OCI-LY1 (cell line): ENCODE measurements at regions not wholly inside any gene's neighbourhood (a gene's known extent, or its start where the extent isn't known, plus 50 kb on each side); places are given as distances from the start of the nearest gene placed in this dataset.

Experiments
- H2AFZ ChIP-seq: fragments of 200-600 bp; sonication (generic), shearing (Covaris generic); 2 replicates; pipeline ENCODE4 v1.6.0; 2014; ENCODE audit warnings: antibody characterized with exemption, mild to moderate bottlenecking, low read length
- H3F3A ChIP-seq: fragments of 200-600 bp; sonication (generic), shearing (Covaris generic); 2 replicates; pipeline ENCODE4 v1.6.0; 2014; ENCODE audit warnings: mild to moderate bottlenecking, antibody characterized with exemption, low read length, moderate library complexity; ENCODE audit not compliant: insufficient read depth
- H3K27ac ChIP-seq: fragments of 200-600 bp; sonication (generic); 2 replicates; pipeline ENCODE4 v1.5.1; 2014; ENCODE audit warnings: low read length, mixed run types, mild to moderate bottlenecking, low read depth; ENCODE audit not compliant: poor library complexity, severe bottlenecking
- H3K27me3 ChIP-seq: fragments of 200-600 bp; sonication (generic); 2 replicates; pipeline ENCODE4 v1.6.0; 2014; ENCODE audit warnings: antibody characterized with exemption, mild to moderate bottlenecking, low read length, moderate library complexity; ENCODE audit not compliant: insufficient read depth
- H3K36me3 ChIP-seq: fragments of 200-600 bp; sonication (generic); 2 replicates; pipeline ENCODE4 v1.6.1; 2014; ENCODE audit warnings: mild to moderate bottlenecking, antibody characterized with exemption, low read length, moderate library complexity, mixed read lengths; ENCODE audit not compliant: insufficient read depth
- H3K4me1 ChIP-seq: fragments of 200-600 bp; sonication (generic); 2 replicates; pipeline ENCODE4 v1.5.1; 2014; ENCODE audit warnings: mild to moderate bottlenecking, low read length, moderate library complexity; ENCODE audit not compliant: insufficient read depth, severe bottlenecking
- H3K4me2 ChIP-seq: fragments of 200-600 bp; sonication (generic), shearing (Covaris generic); 2 replicates; pipeline ENCODE4 v1.6.1; 2014; ENCODE audit warnings: low read length
- H3K4me3 ChIP-seq: fragments of 200-600 bp; sonication (generic); 2 replicates; pipeline ENCODE4 v1.5.1; 2014; ENCODE audit warnings: low read length, low read depth, mild to moderate bottlenecking, mixed read lengths; ENCODE audit not compliant: poor library complexity, severe bottlenecking
- H3K79me2 ChIP-seq: fragments of 200-600 bp; shearing (Covaris generic); 2 replicates; pipeline ENCODE4 v1.6.1; 2016; ENCODE audit warnings: mixed run types, low read length, mixed read lengths; ENCODE audit not compliant: insufficient read depth
- H3K9ac ChIP-seq: fragments of 200-600 bp; sonication (generic), shearing (Covaris generic); 2 replicates; pipeline ENCODE4 v1.6.1; 2014; ENCODE audit warnings: mild to moderate bottlenecking, low read length, mixed read lengths
- H3K9me2 ChIP-seq: fragments of 200-600 bp; sonication (generic), shearing (Covaris generic); 2 replicates; pipeline ENCODE4 v1.6.1; 2014; ENCODE audit warnings: low read depth, mild to moderate bottlenecking, low read length, mixed read lengths
- H3K9me3 ChIP-seq: fragments of 200-600 bp; shearing (Covaris generic); 2 replicates; pipeline ENCODE4 v1.6.1; 2014; ENCODE audit warnings: low read length, mixed read lengths
- H4K20me1 ChIP-seq: fragments of 200-600 bp; sonication (generic), shearing (Covaris generic); 2 replicates; pipeline ENCODE4 v1.6.0; 2016; ENCODE audit warnings: mild to moderate bottlenecking, low read length; ENCODE audit not compliant: insufficient read depth
- EZH2 ChIP-seq: fragments of 200-600 bp; sonication (generic), shearing (Covaris generic); IDR thresholded peaks from 2 replicates; pipeline ENCODE4 v1.8.0; 2017; ENCODE audit warnings: borderline replicate concordance, mixed run types, mild to moderate bottlenecking, antibody characterized with exemption, low read length, moderate library complexity, mixed read lengths
- TF ChIP-seq, protein P1 (sequence below): fragments of 200-600 bp; sonication (generic), shearing (Covaris generic); IDR thresholded peaks from 2 replicates; pipeline ENCODE4 v1.5.1; 2017; ENCODE audit warnings: mild to moderate bottlenecking, antibody characterized with exemption, low read length, moderate library complexity, mixed read lengths

DNA sequence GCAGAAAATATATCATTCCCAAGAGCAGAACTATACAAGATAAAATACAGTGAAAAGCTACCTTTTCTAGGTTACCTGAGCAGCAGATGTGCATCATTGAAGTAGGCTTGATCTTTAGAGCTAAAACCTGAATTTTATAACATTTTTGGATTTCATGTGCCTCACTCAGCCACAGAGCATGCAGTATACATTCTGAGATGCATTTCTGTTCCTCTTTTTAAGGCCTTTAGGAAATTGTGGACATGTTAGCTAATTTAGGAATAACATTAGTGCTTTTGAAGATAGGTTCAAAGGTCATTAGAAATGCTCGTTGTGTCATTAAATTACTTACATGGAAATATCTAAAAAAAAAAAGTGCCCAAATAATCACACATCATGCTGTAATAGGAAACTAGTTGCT lies 230.6 kb upstream of the PDGFD start:
- Histone ChIP-seq H3K27me3 (no peaks in the 10 kb centered on the region), H3K9me2 (no peaks in the 10 kb centered on the region), H3K27ac (no peak overlapping the region), H3K9ac (no peak overlapping the region), H3K36me3 (no peaks in the 10 kb centered on the region), H2AFZ (no peak overlapping the region), H3K79me2 (no peaks in the 10 kb centered on the region), H3K4me1 (no peaks in the 10 kb centered on the region), H3K4me2 (no peak overlapping the region), H3K9me3 (no peaks in the 10 kb centered on the region), H3K4me3 (no peak overlapping the region), H4K20me1 (no peaks in the 10 kb centered on the region), H3F3A (no peaks in the 10 kb centered on the region)
- TF ChIP-seq, protein P1, sequence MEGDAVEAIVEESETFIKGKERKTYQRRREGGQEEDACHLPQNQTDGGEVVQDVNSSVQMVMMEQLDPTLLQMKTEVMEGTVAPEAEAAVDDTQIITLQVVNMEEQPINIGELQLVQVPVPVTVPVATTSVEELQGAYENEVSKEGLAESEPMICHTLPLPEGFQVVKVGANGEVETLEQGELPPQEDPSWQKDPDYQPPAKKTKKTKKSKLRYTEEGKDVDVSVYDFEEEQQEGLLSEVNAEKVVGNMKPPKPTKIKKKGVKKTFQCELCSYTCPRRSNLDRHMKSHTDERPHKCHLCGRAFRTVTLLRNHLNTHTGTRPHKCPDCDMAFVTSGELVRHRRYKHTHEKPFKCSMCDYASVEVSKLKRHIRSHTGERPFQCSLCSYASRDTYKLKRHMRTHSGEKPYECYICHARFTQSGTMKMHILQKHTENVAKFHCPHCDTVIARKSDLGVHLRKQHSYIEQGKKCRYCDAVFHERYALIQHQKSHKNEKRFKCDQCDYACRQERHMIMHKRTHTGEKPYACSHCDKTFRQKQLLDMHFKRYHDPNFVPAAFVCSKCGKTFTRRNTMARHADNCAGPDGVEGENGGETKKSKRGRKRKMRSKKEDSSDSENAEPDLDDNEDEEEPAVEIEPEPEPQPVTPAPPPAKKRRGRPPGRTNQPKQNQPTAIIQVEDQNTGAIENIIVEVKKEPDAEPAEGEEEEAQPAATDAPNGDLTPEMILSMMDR: no peak
- TF ChIP-seq EZH2: no peak

DNA sequence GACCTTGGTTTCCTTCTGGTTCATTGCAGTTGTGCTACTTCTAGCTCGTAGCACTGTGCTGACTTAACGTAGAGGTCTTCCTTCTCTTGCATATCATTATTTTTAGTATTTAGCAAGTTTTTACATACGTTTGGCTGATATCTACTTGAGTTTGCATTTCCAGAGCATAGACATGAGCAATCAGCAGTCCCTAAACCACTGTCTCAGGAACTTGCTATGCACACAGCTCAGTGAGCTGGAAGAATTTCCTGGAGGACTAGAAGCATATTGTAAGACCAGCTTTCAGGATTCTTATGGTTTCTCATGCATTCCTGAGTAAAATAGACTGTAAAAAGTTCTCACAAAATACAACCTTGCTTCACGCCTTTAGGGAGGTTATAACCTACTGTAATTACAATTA lies 226.7 kb upstream of the PDGFD start:
- Histone ChIP-seq H3K4me1 (no peaks in the 10 kb centered on the region), H3K27ac (no peak overlapping the region), H4K20me1 (no peaks in the 10 kb centered on the region)

DNA sequence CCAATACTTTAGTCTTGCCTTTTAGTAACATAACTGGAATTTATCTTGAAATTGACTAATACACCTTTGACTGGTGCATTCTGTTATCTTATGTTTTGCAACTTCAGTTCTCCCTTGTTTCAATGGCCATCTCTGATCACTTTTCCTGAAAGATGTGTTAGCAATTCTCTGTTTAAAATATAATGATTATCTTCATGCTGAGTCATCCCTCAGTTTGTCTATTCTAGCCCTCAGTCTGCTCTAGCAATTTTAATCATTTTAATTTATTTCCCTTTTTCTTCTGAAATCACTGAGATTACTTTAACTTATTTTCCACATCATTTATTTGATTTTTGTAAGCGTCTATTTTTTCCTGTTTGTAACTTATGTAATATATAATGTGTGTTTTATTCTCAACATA lies 221.9 kb upstream of the PDGFD start:
- no peak overlapping the region for H3K4me3 ChIP-seq
- no peak overlapping the region for H3K4me2 ChIP-seq
- no peaks in the 10 kb centered on the region for H3F3A ChIP-seq
- H3K9me3 ChIP-seq: no peaks in the 10 kb centered on the region
- H3K27ac ChIP-seq: no peak overlapping the region
- H3K79me2 ChIP-seq: no peaks in the 10 kb centered on the region
- H3K36me3 ChIP-seq: no peaks in the 10 kb centered on the region
- no peak overlapping the region for H3K9ac ChIP-seq
- no peaks in the 10 kb centered on the region for H3K9me2 ChIP-seq
- H3K27me3 ChIP-seq: no peaks in the 10 kb centered on the region
- H3K4me1 ChIP-seq: no peaks in the 10 kb centered on the region
- H2AFZ ChIP-seq: no peak overlapping the region
- TF ChIP-seq EZH2: no peak
- TF ChIP-seq, protein P1: no peak
- no peaks in the 10 kb centered on the region for H4K20me1 ChIP-seq

More for the DNA sequence above, 226.7 kb upstream of the PDGFD start:
- Histone ChIP-seq H3K9me3 (no peaks in the 10 kb centered on the region), H2AFZ (no peak overlapping the region), H3K36me3 (no peaks in the 10 kb centered on the region), H3K4me3 (no peak overlapping the region), H3K79me2 (no peaks in the 10 kb centered on the region), H3K4me2 (no peak overlapping the region), H3K9me2 (no peaks in the 10 kb centered on the region), H3K9ac (no peak overlapping the region), H3F3A (no peaks in the 10 kb centered on the region), H3K27me3 (no peaks in the 10 kb centered on the region)
- TF ChIP-seq, protein P1: no peak
- no peak for TF ChIP-seq EZH2
